ENCODE measurements at regions not wholly inside any gene's neighbourhood (a gene's known extent, or its start where the extent isn't known, plus 50 kb on each side); places are given as distances from the start of the nearest gene placed in this dataset.

DNA sequence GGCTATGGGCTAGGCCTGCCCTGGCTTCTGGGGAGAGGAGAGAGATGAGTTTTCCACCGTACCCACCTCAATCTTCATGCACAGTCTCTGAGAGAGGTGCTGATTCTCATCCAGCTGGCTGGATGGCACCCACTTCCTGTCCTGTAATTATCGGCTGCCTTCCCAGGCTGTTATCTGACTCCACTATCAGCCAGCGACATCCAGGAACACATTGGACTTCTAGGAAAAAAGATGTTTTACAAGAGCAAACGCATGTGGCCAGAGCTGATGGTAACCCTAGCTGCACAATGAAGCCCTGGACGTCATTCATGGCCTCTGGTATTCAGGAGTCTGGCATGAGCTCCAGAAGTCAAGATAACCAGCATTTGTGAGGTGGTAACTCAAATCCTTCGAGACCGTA is 137.4 kb downstream of the EHF start:
- ChIA-PET POLR2A (no interaction called here), CTCF (no interaction called here)
- TF ChIP-seq GATA2 (CRISPR knock-in tag; IDR thresholded peaks at IDR 0.05) (peak; percentile 45), SIN3A (IDR thresholded peaks at IDR 0.05; ENCODE audit: borderline replicate concordance, low read depth, low read length) (no peak)
- Histone ChIP-seq H4K20me1 (ENCODE audit: insufficient read depth) (no peaks in the 10 kb centered on the region), H3K9me3 (no peaks in the 10 kb centered on the region), H3K27me3 (ENCODE audit: insufficient read depth) (no peaks in the 10 kb centered on the region), H3K27ac (ENCODE audit: low read depth in 2 of 2, low read length in 1 of 2) (no peak overlapping the region), H3K79me2 (ENCODE audit: insufficient read depth) (no peaks in the 10 kb centered on the region), H3K4me1 (ENCODE audit: control insufficient read depth in 1 of 2, insufficient read depth in 2 of 2, low read depth in 1 of 2, low read length in 1 of 2) (peaks cover 0 to 4% of the 10 kb centered on the region in 2 experiments; a peak in 1 of 4 replicates), H3K9me2 (no peaks in the 10 kb centered on the region), H2AFZ (ENCODE audit: low read depth) (no peak overlapping the region), H3K4me3 (ENCODE audit: low read depth in 2 of 2, low read length in 1 of 2) (no peak overlapping the region), H3K9ac (no peak overlapping the region), H3F3A (replicated peaks; ENCODE audit: insufficient read depth) (no peaks in the 10 kb centered on the region), H3K4me2 (no peak overlapping the region), H3K36me3 (replicated peaks in 1 of 2; ENCODE audit: control insufficient read depth in 1 of 2, insufficient read depth in 2 of 2, low read length in 1 of 2) (no peaks in the 10 kb centered on the region)
- 21% methylated on average over 7 of the region's 7 CpGs for WGBS (ENCODE audit: low lambda C conversion rate)
- DNase-seq, result peak; percentile 20

DNA sequence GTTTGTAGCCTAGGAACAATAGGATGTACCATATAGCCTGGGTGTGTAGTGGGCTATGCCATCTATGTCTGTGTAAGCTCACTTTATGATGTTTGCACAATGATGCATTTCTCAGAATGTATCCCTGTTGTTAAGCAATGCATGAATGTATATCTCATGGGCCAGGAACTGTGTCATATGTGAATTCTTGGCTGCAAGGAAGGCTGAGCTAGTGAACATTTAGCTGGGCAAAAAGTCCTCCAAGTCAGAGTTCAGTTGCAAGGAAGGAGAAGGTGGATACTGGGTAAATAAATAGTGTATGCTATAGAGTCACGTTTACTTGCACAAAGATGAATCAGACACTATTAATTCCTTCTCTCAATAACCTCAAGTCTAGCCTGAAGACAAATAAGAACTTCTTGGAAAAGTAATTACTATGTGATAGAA is 136.1 kb downstream of the EHF start:
- POLR2A ChIA-PET, result no interaction called here

More for the DNA sequence above, 136.1 kb downstream of the EHF start:
- CTCF ChIA-PET, result no interaction called here
- Histone ChIP-seq H3F3A (replicated peaks; ENCODE audit: insufficient read depth) (no peaks in the 10 kb centered on the region), H3K9ac (no peak overlapping the region), H3K4me1 (ENCODE audit: control insufficient read depth in 1 of 2, insufficient read depth in 2 of 2, low read depth in 1 of 2, low read length in 1 of 2) (peaks cover 0 to 4% of the 10 kb centered on the region in 2 experiments; a peak in 1 of 4 replicates), H3K4me3 (ENCODE audit: low read depth in 2 of 2, low read length in 1 of 2) (no peak overlapping the region), H3K27ac (ENCODE audit: low read depth in 2 of 2, low read length in 1 of 2) (no peak overlapping the region), H2AFZ (ENCODE audit: low read depth) (no peak overlapping the region), H3K9me3 (no peaks in the 10 kb centered on the region), H3K36me3 (replicated peaks in 1 of 2; ENCODE audit: control insufficient read depth in 1 of 2, insufficient read depth in 2 of 2, low read length in 1 of 2) (no peaks in the 10 kb centered on the region), H4K20me1 (ENCODE audit: insufficient read depth) (no peaks in the 10 kb centered on the region), H3K79me2 (ENCODE audit: insufficient read depth) (no peaks in the 10 kb centered on the region), H3K9me2 (no peaks in the 10 kb centered on the region), H3K27me3 (ENCODE audit: insufficient read depth) (no peaks in the 10 kb centered on the region), H3K4me2 (no peak overlapping the region)
- WGBS (ENCODE audit: low lambda C conversion rate), result 13% methylated on average over 1 of the region's 1 CpG
- no peak for DNase-seq
- TF ChIP-seq ELF1 (IDR thresholded peaks at IDR 0.05) (no peak), RCOR1 (IDR thresholded peaks at IDR 0.05; ENCODE audit: low read length) (no peak), SIN3A (IDR thresholded peaks at IDR 0.05; ENCODE audit: borderline replicate concordance, low read depth, low read length) (no peak), FOXJ3 (CRISPR knock-in tag; IDR thresholded peaks at IDR 0.05) (no peak), RAD21 (IDR thresholded peaks at IDR 0.05; ENCODE audit: low read length) (no peak), RXRA (IDR thresholded peaks at IDR 0.05; ENCODE audit: borderline replicate concordance, low read depth) (no peak)
- TF ChIP-seq, protein P1, sequence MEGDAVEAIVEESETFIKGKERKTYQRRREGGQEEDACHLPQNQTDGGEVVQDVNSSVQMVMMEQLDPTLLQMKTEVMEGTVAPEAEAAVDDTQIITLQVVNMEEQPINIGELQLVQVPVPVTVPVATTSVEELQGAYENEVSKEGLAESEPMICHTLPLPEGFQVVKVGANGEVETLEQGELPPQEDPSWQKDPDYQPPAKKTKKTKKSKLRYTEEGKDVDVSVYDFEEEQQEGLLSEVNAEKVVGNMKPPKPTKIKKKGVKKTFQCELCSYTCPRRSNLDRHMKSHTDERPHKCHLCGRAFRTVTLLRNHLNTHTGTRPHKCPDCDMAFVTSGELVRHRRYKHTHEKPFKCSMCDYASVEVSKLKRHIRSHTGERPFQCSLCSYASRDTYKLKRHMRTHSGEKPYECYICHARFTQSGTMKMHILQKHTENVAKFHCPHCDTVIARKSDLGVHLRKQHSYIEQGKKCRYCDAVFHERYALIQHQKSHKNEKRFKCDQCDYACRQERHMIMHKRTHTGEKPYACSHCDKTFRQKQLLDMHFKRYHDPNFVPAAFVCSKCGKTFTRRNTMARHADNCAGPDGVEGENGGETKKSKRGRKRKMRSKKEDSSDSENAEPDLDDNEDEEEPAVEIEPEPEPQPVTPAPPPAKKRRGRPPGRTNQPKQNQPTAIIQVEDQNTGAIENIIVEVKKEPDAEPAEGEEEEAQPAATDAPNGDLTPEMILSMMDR (IDR thresholded peaks at IDR 0.05), result no peak
- TF ChIP-seq, protein P2, sequence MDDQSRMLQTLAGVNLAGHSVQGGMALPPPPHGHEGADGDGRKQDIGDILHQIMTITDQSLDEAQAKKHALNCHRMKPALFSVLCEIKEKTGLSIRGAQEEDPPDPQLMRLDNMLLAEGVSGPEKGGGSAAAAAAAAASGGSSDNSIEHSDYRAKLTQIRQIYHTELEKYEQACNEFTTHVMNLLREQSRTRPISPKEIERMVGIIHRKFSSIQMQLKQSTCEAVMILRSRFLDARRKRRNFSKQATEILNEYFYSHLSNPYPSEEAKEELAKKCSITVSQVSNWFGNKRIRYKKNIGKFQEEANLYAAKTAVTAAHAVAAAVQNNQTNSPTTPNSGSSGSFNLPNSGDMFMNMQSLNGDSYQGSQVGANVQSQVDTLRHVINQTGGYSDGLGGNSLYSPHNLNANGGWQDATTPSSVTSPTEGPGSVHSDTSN (IDR thresholded peaks at IDR 0.05), result no peak
- TF ChIP-seq, protein P3, sequence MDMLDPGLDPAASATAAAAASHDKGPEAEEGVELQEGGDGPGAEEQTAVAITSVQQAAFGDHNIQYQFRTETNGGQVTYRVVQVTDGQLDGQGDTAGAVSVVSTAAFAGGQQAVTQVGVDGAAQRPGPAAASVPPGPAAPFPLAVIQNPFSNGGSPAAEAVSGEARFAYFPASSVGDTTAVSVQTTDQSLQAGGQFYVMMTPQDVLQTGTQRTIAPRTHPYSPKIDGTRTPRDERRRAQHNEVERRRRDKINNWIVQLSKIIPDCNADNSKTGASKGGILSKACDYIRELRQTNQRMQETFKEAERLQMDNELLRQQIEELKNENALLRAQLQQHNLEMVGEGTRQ (IDR thresholded peaks at IDR 0.05; ENCODE audit: borderline replicate concordance, low read depth, low read length), result no peak
- TF ChIP-seq, protein P4, sequence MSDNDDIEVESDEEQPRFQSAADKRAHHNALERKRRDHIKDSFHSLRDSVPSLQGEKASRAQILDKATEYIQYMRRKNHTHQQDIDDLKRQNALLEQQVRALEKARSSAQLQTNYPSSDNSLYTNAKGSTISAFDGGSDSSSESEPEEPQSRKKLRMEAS (IDR thresholded peaks at IDR 0.05; ENCODE audit: low read depth), result no peak
